Endothelial cell of umbilical vein (primary cell): ENCODE measurements at regions not wholly inside any gene's neighbourhood (a gene's known extent, or its start where the extent isn't known, plus 50 kb on each side); places are given as distances from the start of the nearest gene placed in this dataset.

ENCODE experiments used
- BruUV-seq: library from RNA; stranded (reverse); fragments of 400-500 nt; replicated peaks from 2 replicates; lab custom pipeline; 2021; lab: Mats Ljungman, UMichigan
- CTCF ChIA-PET: fragments of 300-600, 350-600 bp; sonication (Branson Sonifier 250); formaldehyde crosslinking; loops from one replicate; lab custom pipeline; 2021; ENCODE audit warnings: antibody characterized with exemption, inconsistent platforms; lab: Charles Lee
- POLR2A ChIA-PET: fragments of 300-600, 350-600 bp; sonication (Branson Sonifier 250); formaldehyde crosslinking; loops from one replicate; lab custom pipeline; 2021; ENCODE audit warnings: antibody characterized with exemption, inconsistent platforms; lab: Charles Lee
- DNase-seq: peaks from one replicate; pipeline ENCODE4 v3.0.0-alpha.2; 2011; ENCODE audit warnings: low read depth, low spot score
- FAIRE-seq: peaks from 2 replicates; lab custom pipeline; 2011; peaks lifted over from hg19 to GRCh38; lab: Jason Lieb, UNC
- H2AFZ ChIP-seq: 2 replicates; pipeline ENCODE4 v1.6.0; 2012; ENCODE audit warnings: low read depth, low read length, control low read depth, inconsistent platforms
- H3K27ac ChIP-seq: 2 replicates; pipeline ENCODE4 v1.5.1; 2011; ENCODE audit warnings: low read depth, mild to moderate bottlenecking, control low read depth, low read length, moderate library complexity; ENCODE audit not compliant: insufficient read depth
- H3K27me3 ChIP-seq, 2 experiments: 2 replicates each; pipeline versions ENCODE4 v1.6.0 to v1.6.1; 2011; ENCODE audit warnings: low read length in 2 of 2, mixed read lengths in 1 of 2; ENCODE audit not compliant: control insufficient read depth in 2 of 2, insufficient read depth in 2 of 2
- H3K36me3 ChIP-seq, 2 experiments: 2 replicates in 1 of 2; 3 replicates in 1 of 2; pipeline ENCODE4 v1.5.1; 2011; ENCODE audit warnings: low read length in 2 of 2, mild to moderate bottlenecking in 1 of 2, moderate library complexity in 1 of 2; ENCODE audit not compliant: control insufficient read depth in 2 of 2, insufficient read depth in 2 of 2; ENCODE audit errors: extremely low read depth in 1 of 2
- H3K4me1 ChIP-seq: 3 replicates; pipeline ENCODE4 v1.5.1; 2011; ENCODE audit warnings: mild to moderate bottlenecking, low read length; ENCODE audit not compliant: control insufficient read depth, insufficient read depth; ENCODE audit errors: extremely low read depth
- H3K4me2 ChIP-seq: 2 replicates; pipeline ENCODE4 v1.6.1; 2011; ENCODE audit warnings: low read length, control low read depth, mixed read lengths; ENCODE audit not compliant: insufficient read depth
- H3K4me3 ChIP-seq, 3 experiments: fragments of 200-600 bp in 1 of 3; sonication (generic), shearing (Covaris generic) in 1 of 3; replicated peaks in 1 of 3; 2 replicates each; pipeline ENCODE4 v1.5.1; 2011 to 2016; ENCODE audit warnings: control low read depth in 3 of 3, low read length in 3 of 3, mild to moderate bottlenecking in 2 of 3, inconsistent platforms in 1 of 3, low read depth in 1 of 3, moderate library complexity in 1 of 3; ENCODE audit not compliant: insufficient read depth in 1 of 3
- H3K79me2 ChIP-seq: 2 replicates; pipeline ENCODE4 v1.6.0; 2012; ENCODE audit warnings: low read length, inconsistent platforms; ENCODE audit not compliant: control insufficient read depth, insufficient read depth
- H3K9ac ChIP-seq: replicated peaks from 2 replicates; pipeline ENCODE3; 2011; ENCODE audit warnings: low read length, control low read depth; ENCODE audit not compliant: insufficient read depth; ENCODE audit errors: extremely low read depth
- H3K9me1 ChIP-seq: replicated peaks from 3 replicates; pipeline ENCODE4 v1.6.0; 2011; ENCODE audit warnings: mild to moderate bottlenecking, low read length; ENCODE audit not compliant: control insufficient read depth, insufficient read depth; ENCODE audit errors: extremely low read depth
- H3K9me3 ChIP-seq: replicated peaks from 2 replicates; pipeline ENCODE4 v1.5.1; 2012; ENCODE audit warnings: low read length, inconsistent platforms; ENCODE audit not compliant: control insufficient read depth, insufficient read depth
- H4K20me1 ChIP-seq: replicated peaks from 2 replicates; pipeline ENCODE3; 2011; ENCODE audit warnings: mild to moderate bottlenecking, low read length; ENCODE audit not compliant: control insufficient read depth, insufficient read depth; ENCODE audit errors: extremely low read depth
- CTCF ChIP-seq, 2 donors: IDR thresholded peaks; 1 replicate in 1 of 2; 2 replicates in 1 of 2; pipeline ENCODE4 v1.5.1; 2011; ENCODE audit warnings: low read length in 2 of 2, mild to moderate bottlenecking in 2 of 2, moderate library complexity in 2 of 2, control low read depth in 1 of 2, inconsistent platforms in 1 of 2, low read depth in 1 of 2; ENCODE audit not compliant: insufficient read depth in 1 of 2; ENCODE audit errors: extremely low read depth in 1 of 2
- EZH2 ChIP-seq: IDR thresholded peaks from 2 replicates; pipeline ENCODE4 v1.6.1; 2012; ENCODE audit warnings: borderline replicate concordance, low read depth, mild to moderate bottlenecking, moderate library complexity, low read length, inconsistent platforms; ENCODE audit not compliant: severe bottlenecking
- FOS ChIP-seq: IDR thresholded peaks from 2 replicates; pipeline ENCODE4 v1.6.1; 2011; ENCODE audit warnings: mild to moderate bottlenecking, low read length, moderate library complexity, borderline replicate concordance; ENCODE audit not compliant: insufficient read depth
- GATA2 ChIP-seq: IDR thresholded peaks from 2 replicates; pipeline ENCODE4 v1.7.0; 2011; ENCODE audit warnings: low read depth, mild to moderate bottlenecking, moderate library complexity, mixed read lengths, low read length; ENCODE audit not compliant: insufficient read length, insufficient read depth
- JUN ChIP-seq: IDR thresholded peaks from 2 replicates; pipeline ENCODE4 v1.6.1; 2011; ENCODE audit warnings: borderline replicate concordance, low read depth; ENCODE audit not compliant: insufficient read length, insufficient read depth
- MAX ChIP-seq: IDR thresholded peaks from 2 replicates; pipeline ENCODE4 v1.6.1; 2011; ENCODE audit not compliant: insufficient read depth, insufficient read length
- MYC ChIP-seq: IDR thresholded peaks from one replicate; pipeline ENCODE4 v1.6.1; 2011; ENCODE audit warnings: mild to moderate bottlenecking, low read depth, low read length
- POLR2A ChIP-seq: IDR thresholded peaks from 2 replicates; pipeline ENCODE4 v1.6.1; 2012; ENCODE audit warnings: low read depth, mild to moderate bottlenecking, control low read depth, low read length
- POLR2AphosphoS5 ChIP-seq: IDR thresholded peaks from 2 replicates; pipeline ENCODE4 v1.6.1; 2012; ENCODE audit warnings: low read depth, mild to moderate bottlenecking, control low read depth, low read length, moderate library complexity; ENCODE audit not compliant: insufficient read depth
- dilution Hi-C: fragments of 300-500 bp; cut with MboI; formaldehyde crosslinking; loops from one replicate; pipeline ENCODE4 v1.15.0; 2019; ENCODE audit warnings: low sequenced_read_pairs; ENCODE audit not compliant: extremely low pct_ligation_motif_present
- intact Hi-C: fragments of 100-400 bp; cut with micrococcal nuclease; formaldehyde crosslinking; loops from one replicate; pipeline ENCODE4 v1.10.0; 2022

DNA sequence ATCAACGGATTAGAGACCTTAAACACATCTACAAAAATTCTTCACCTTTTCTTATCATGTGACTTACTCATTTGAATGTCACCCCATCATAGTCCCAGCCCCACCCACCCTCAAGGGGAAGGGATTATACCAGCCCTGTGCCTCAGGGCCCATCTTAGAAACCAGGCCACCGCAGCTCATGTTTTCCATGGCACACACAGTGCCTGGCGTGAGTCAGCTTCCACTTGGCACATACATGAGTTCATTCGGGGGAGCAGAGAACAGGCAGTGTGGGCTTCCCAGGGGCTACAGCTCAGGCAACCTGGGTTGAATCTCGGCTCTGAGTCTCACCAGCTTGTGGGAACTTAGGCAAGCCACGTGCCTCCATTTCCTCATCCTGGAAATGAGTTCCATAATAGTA is 310.6 kb downstream of the NPHP4 start:
- dilution Hi-C loops = no loop called here

More for the DNA sequence above, 310.6 kb downstream of the NPHP4 start:
- no peak for DNase-seq
- Histone ChIP-seq H3K9me3 (peaks cover 2% of the 10 kb centered on the region), H3K4me3 (no peak overlapping the region), H4K20me1 (no peaks in the 10 kb centered on the region), H3K9ac (no peak overlapping the region), H3K27me3 (no peaks in the 10 kb centered on the region), H3K79me2 (no peaks in the 10 kb centered on the region), H3K36me3 (no peaks in the 10 kb centered on the region), H3K27ac (no peak overlapping the region), H3K4me1 (no peaks in the 10 kb centered on the region), H2AFZ (no peak overlapping the region), H3K9me1 (no peaks in the 10 kb centered on the region), H3K4me2 (no peak overlapping the region)
- intact Hi-C loops = no loop called here
- ChIA-PET POLR2A (no interaction called here), CTCF (no interaction called here)
- no TSS peak for BruUV-seq
- TF ChIP-seq MAX = no peak
- TF ChIP-seq EZH2 = no peak
- TF ChIP-seq POLR2A = no peak
- TF ChIP-seq MYC = no peak
- no peak for TF ChIP-seq POLR2AphosphoS5
- no peak for TF ChIP-seq CTCF (IDR thresholded peaks at IDR 0.05; ENCODE audit: extremely low read depth in 1 of 2, insufficient read depth in 1 of 2, low read depth in 1 of 2, low read length in 2 of 2)
- TF ChIP-seq GATA2 = no peak
- no peak for TF ChIP-seq JUN
- no peak for TF ChIP-seq FOS
- no peak for FAIRE-seq
